ENCODE measurements at regions not wholly inside any gene's neighbourhood (a gene's known extent, or its start where the extent isn't known, plus 50 kb on each side); places are given as distances from the start of the nearest gene placed in this dataset.
A peak's percentile ranks its signal among the peaks of the same experiment; 100 is the strongest.

- ATAC-seq (no peak), DNase-seq (no peak)
- H3K27me3 Mint-ChIP-seq = no peaks in the 10 kb centered on the region
- H3K27ac Mint-ChIP-seq = no peak overlapping the region
- H3K4me3 Mint-ChIP-seq = no peak overlapping the region
- no peaks in the 10 kb centered on the region for H3K4me1 Mint-ChIP-seq
- H3K36me3 Mint-ChIP-seq (ENCODE audit: low read depth) = no peaks in the 10 kb centered on the region
- no peaks in the 10 kb centered on the region for H3K9me3 ChIP-seq (ENCODE audit: control insufficient read depth, low read length, poor library complexity, severe bottlenecking)
These were observed 397.9 kb upstream of the SGCD start for GRCh38 chr5:155929112-155929511.

DNA sequence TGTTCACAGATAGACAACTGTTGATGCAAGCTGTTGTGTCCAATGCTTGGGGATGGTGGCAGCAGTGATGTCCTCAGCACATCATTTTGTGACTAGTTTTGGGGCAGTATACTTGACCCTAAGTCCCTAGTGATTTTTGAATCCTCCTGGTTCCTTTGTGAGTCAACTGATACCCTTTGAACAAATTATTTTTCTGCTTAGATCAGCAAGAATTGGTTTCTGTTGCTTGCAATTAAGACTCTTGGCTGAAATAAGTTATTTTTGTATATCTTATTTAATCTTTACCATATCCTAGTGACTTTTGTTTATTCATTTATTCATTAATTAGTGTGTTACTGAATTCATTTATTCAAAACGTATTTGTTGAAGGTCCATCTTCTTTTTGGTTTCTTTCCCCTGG, 392.0 kb upstream of the SGCD start:
- H3K27me3 Mint-ChIP-seq = peaks cover 18% of the 10 kb centered on the region
- H3K9me3 ChIP-seq (ENCODE audit: control insufficient read depth, low read length, poor library complexity, severe bottlenecking) = no peaks in the 10 kb centered on the region
- peaks cover under 1% of the 10 kb centered on the region for H3K4me1 Mint-ChIP-seq
- H3K27ac Mint-ChIP-seq = no peak overlapping the region
- ATAC-seq (no peak), DNase-seq (no peak)
- H3K36me3 Mint-ChIP-seq (ENCODE audit: low read depth) = no peaks in the 10 kb centered on the region
- H3K4me3 Mint-ChIP-seq = no peak overlapping the region

DNA sequence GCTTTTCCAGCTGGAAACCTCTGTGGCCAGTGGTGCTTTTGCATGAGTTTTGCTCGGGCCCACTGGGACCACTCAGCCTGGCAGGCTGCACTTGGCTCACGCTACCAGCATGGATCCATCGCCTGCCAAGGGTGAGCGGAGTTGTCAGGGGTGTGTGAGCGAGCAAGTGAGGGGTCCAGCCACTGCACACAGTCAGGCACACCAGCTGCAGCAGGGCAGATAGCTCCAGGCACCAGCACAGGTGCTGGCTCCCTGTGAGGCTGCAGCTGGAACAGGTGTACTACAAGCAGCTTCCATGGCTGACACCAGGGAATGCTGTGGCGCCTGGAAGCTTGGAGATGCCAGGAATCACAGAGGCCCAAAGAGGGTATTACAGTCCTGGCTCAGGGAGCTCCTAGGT, 391.2 kb upstream of the SGCD start:
- Mint-ChIP-seq H3K27me3 (peaks cover 22% of the 10 kb centered on the region), H3K36me3 (ENCODE audit: low read depth) (no peaks in the 10 kb centered on the region), H3K4me3 (no peak overlapping the region), H3K4me1 (peaks cover 3% of the 10 kb centered on the region), H3K27ac (no peak overlapping the region)
- no peak for DNase-seq
- no peaks in the 10 kb centered on the region for H3K9me3 ChIP-seq (ENCODE audit: control insufficient read depth, low read length, poor library complexity, severe bottlenecking)
- ATAC-seq = no peak

GRCh38 chr5:155936520-155937406, 390.2 kb upstream of the SGCD start:
- no peak for ATAC-seq
- H3K27ac Mint-ChIP-seq = no peak overlapping the region
- H3K4me1 Mint-ChIP-seq = peaks cover 3% of the 10 kb centered on the region
- no peaks in the 10 kb centered on the region for H3K36me3 Mint-ChIP-seq (ENCODE audit: low read depth)
- no peak overlapping the region for H3K4me3 Mint-ChIP-seq
- peaks cover 22% of the 10 kb centered on the region for H3K27me3 Mint-ChIP-seq
- H3K9me3 ChIP-seq (ENCODE audit: control insufficient read depth, low read length, poor library complexity, severe bottlenecking) = no peaks in the 10 kb centered on the region
- DNase-seq = no peak

DNA sequence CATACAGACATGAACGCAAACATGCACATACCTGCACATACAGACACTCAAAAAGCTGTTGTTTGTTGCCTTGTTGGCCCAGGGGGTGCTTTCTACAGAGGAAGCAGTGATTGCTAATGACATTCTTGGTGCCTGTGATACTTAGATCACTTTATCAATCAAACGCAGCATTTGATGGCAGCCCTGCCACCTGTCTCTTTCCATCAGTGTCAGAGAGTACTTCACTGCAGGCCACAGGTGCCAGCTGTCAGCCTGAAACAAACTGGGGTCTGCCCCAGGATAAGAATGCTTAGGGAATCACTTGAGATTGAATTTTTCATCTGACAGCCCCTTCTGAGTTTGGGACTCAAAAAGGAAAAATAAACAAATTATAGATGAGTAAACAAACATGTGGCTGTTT, 388.9 kb upstream of the SGCD start:
- Mint-ChIP-seq H3K27me3 (peaks cover 26% of the 10 kb centered on the region), H3K4me3 (no peak overlapping the region), H3K36me3 (ENCODE audit: low read depth) (no peaks in the 10 kb centered on the region), H3K27ac (no peak overlapping the region), H3K4me1 (peaks cover 3% of the 10 kb centered on the region)
- ATAC-seq = no peak
- DNase-seq = no peak
- H3K9me3 ChIP-seq (ENCODE audit: control insufficient read depth, low read length, poor library complexity, severe bottlenecking) = no peaks in the 10 kb centered on the region

- DNase-seq = no peak
These were observed 385.6 kb upstream of the SGCD start for GRCh38 chr5:155941340-155941739.

DNA sequence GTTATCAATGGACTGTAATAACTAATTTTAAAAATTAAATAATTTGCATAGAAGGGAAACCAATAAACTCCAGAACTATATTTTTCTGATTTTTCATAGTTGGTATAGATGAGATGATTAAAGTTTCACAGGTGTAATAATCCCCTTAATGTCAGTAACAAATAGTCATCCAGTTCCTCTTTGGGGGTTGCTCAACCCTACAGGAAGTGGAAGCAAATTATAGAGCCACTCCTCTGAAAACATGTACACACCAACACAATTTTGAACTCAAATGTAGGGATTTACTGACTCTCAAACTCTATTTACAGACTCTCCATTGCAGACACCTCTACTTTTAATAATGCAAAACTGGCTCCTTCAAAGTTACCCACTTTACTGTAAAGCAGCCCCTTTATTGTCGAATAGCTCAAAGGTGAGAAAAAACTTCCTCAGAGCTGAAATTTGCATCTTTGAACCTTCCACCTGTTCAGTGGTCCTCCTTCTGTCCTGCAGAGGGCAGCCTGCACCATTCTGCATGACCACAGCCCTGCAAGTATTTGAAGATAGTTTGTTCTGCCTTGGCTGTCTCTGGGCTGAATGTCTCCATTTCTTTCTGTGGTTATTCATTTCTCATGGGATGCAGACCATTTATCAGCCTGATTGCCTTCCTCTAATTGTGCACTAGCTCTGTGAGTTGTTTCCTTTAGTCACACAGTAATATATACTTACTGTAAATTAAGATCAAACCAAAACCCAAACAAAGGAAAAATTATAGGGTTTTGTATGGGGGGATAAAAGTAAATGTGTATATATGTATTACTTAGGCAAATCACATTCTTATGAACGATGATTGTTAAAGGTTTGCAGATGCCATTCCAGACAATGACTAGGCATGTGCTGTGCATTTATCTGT, 383.2 kb upstream of the SGCD start:
- H3K9me3 ChIP-seq (ENCODE audit: control insufficient read depth, low read length, poor library complexity, severe bottlenecking) = no peaks in the 10 kb centered on the region
- H3K27me3 Mint-ChIP-seq = peaks cover 32% of the 10 kb centered on the region
- H3K4me3 Mint-ChIP-seq = no peak overlapping the region
- H3K27ac Mint-ChIP-seq = no peak overlapping the region
- H3K4me1 Mint-ChIP-seq = peaks cover 7% of the 10 kb centered on the region
- DNase-seq (no peak), ATAC-seq (peak; percentile 46)
- H3K36me3 Mint-ChIP-seq (ENCODE audit: low read depth) = no peaks in the 10 kb centered on the region

More at GRCh38 chr5:155941340-155941739, 385.6 kb upstream of the SGCD start:
- Mint-ChIP-seq H3K4me3 (no peak overlapping the region), H3K27me3 (peaks cover 36% of the 10 kb centered on the region), H3K27ac (no peak overlapping the region), H3K36me3 (ENCODE audit: low read depth) (no peaks in the 10 kb centered on the region), H3K4me1 (peaks cover 7% of the 10 kb centered on the region)
- H3K9me3 ChIP-seq (ENCODE audit: control insufficient read depth, low read length, poor library complexity, severe bottlenecking) = no peaks in the 10 kb centered on the region
- ATAC-seq = no peak

DNA sequence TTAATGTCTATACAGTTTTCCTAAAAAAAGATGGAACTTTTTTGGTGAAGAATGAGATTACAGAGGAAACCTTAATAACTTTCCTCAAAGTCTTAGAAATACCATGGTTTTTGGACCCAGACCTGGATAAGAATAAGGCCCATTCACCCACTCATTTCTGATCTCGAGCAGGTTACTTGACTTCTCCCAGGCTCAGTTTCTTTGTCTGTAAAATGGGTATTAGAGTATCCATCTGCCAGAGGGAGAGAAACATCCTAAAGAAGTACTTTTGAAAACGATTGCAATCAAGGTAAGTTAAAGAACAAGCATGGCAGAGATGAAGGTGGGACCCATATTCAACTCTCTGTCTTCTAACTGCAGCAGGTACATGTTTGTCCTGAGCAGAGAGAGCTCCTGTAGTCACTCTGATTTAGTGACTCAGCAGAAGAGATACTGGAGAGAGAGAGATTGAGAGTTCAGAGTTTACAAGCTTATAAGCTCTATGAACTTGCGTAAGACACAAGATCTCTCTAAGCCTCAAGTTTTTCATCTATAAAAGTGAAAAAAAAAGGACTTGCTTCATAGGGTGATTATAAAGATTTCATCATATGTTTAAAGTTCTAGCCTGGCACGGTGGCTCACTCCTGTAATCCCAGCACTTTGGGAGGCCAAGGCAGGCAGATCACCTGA, 379.4 kb upstream of the SGCD start:
- no peak for ATAC-seq
- H3K9me3 ChIP-seq (ENCODE audit: control insufficient read depth, low read length, poor library complexity, severe bottlenecking) = no peaks in the 10 kb centered on the region
- Mint-ChIP-seq H3K4me3 (no peak overlapping the region), H3K27ac (no peak overlapping the region), H3K27me3 (peaks cover 37% of the 10 kb centered on the region), H3K4me1 (peaks cover 4% of the 10 kb centered on the region), H3K36me3 (ENCODE audit: low read depth) (no peaks in the 10 kb centered on the region)
- DNase-seq = no peak

DNA sequence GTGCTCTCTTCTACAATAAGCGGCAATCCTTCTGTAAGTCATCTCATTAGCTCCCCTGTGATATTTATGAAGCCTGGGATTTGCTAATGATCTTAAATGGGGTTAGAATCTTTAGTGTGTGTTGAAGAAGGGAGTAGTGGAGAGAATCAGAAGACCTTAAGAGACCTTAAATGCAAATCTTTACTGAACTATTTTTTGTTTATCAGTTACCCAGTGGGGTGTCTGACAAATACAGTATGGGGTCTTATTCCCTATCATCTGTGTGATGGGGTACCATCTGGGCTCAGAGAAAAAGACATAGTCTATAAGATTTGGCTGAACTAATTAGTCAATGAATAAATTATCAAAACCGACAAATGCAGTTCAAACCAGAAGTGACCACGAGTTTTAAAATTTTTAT, 378.4 kb upstream of the SGCD start:
- Mint-ChIP-seq H3K4me3 (no peak overlapping the region), H3K27me3 (peaks cover 45% of the 10 kb centered on the region), H3K36me3 (ENCODE audit: low read depth) (no peaks in the 10 kb centered on the region), H3K27ac (no peak overlapping the region), H3K4me1 (peaks cover 9% of the 10 kb centered on the region)
- ATAC-seq (no peak), DNase-seq (no peak)
- H3K9me3 ChIP-seq (ENCODE audit: control insufficient read depth, low read length, poor library complexity, severe bottlenecking) = no peaks in the 10 kb centered on the region

GRCh38 chr5:155952486-155953089, 374.4 kb upstream of the SGCD start:
- DNase-seq = no peak
- no peak for ATAC-seq
- H3K36me3 Mint-ChIP-seq (ENCODE audit: low read depth) = no peaks in the 10 kb centered on the region
- no peak overlapping the region for H3K4me3 Mint-ChIP-seq
- no peaks in the 10 kb centered on the region for H3K9me3 ChIP-seq (ENCODE audit: control insufficient read depth, low read length, poor library complexity, severe bottlenecking)
- H3K4me1 Mint-ChIP-seq = peaks cover 4% of the 10 kb centered on the region
- peaks cover 39% of the 10 kb centered on the region for H3K27me3 Mint-ChIP-seq
- no peak overlapping the region for H3K27ac Mint-ChIP-seq

DNA sequence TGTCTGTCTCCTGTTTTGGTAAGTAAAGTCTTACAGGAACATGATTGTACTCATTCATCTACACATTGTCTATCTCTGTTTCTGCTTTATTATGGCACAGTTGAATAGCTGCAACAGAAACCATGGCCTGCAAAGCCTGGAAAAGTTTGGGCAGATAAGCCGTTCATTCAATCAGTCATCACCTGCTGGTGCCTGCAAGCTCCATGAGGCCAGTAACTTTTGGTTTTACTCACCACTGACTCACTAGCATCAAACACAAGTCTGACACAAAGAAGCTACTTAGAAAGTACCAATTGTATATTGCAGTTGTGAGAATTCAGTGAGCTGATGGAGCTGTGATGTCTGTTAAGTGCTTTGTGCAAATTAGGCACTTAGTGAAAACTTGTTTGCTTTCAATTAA, 373.6 kb upstream of the SGCD start:
- H3K27ac Mint-ChIP-seq = no peak overlapping the region
- H3K27me3 Mint-ChIP-seq = peaks cover 39% of the 10 kb centered on the region
- peaks cover 4% of the 10 kb centered on the region for H3K4me1 Mint-ChIP-seq
- H3K4me3 Mint-ChIP-seq = no peak overlapping the region
- no peaks in the 10 kb centered on the region for H3K36me3 Mint-ChIP-seq (ENCODE audit: low read depth)
- no peak for ATAC-seq
- H3K9me3 ChIP-seq (ENCODE audit: control insufficient read depth, low read length, poor library complexity, severe bottlenecking) = no peaks in the 10 kb centered on the region
- DNase-seq = no peak

GRCh38 chr5:155954701-155955445, 372.1 kb upstream of the SGCD start:
- Mint-ChIP-seq H3K27ac (no peak overlapping the region), H3K27me3 (peaks cover 31% of the 10 kb centered on the region), H3K4me3 (no peak overlapping the region), H3K4me1 (peaks cover 4% of the 10 kb centered on the region), H3K36me3 (ENCODE audit: low read depth) (no peaks in the 10 kb centered on the region)
- no peak for DNase-seq
- no peak for ATAC-seq
- H3K9me3 ChIP-seq (ENCODE audit: control insufficient read depth, low read length, poor library complexity, severe bottlenecking) = no peaks in the 10 kb centered on the region
